Liver (tissue), 8 donors: ENCODE measurements at regions not wholly inside any gene's neighbourhood (a gene's known extent, or its start where the extent isn't known, plus 50 kb on each side); places are given as distances from the start of the nearest gene placed in this dataset.

Experiments used
- DNase-seq: peaks from one replicate; pipeline ENCODE4 v3.0.0-alpha.2; 2017; ENCODE audit warnings: low spot score
- H3K27ac ChIP-seq, 2 donors: one replicate each; pipeline ENCODE4 v1.7.0; 2013; ENCODE audit warnings: inconsistent platforms in 2 of 2, low read length in 2 of 2, control low read depth in 1 of 2, low read depth in 1 of 2, mild to moderate bottlenecking in 1 of 2
- H3K27me3 ChIP-seq, 4 donors: one replicate each; pipeline versions ENCODE4 v1.6.1 to v1.7.0; 2013; ENCODE audit warnings: low read length in 3 of 4, inconsistent platforms in 1 of 4, mild to moderate bottlenecking in 1 of 4, moderate library complexity in 1 of 4; ENCODE audit not compliant: control insufficient read depth in 4 of 4, insufficient read depth in 4 of 4
- H3K36me3 ChIP-seq, 4 donors: one replicate each; pipeline versions ENCODE4 v1.6.1 to v1.7.0; 2013; ENCODE audit warnings: low read length in 3 of 4, mild to moderate bottlenecking in 3 of 4, low read depth in 1 of 4, moderate library complexity in 1 of 4; ENCODE audit not compliant: control insufficient read depth in 4 of 4, insufficient read depth in 3 of 4
- H3K4me1 ChIP-seq, 4 donors: one replicate each; pipeline versions ENCODE4 v1.6.1 to v1.7.0; 2013; ENCODE audit warnings: low read length in 3 of 4, mild to moderate bottlenecking in 3 of 4, moderate library complexity in 1 of 4; ENCODE audit not compliant: control insufficient read depth in 4 of 4, insufficient read depth in 4 of 4
- H3K4me3 ChIP-seq, 3 donors: one replicate each; pipeline versions ENCODE4 v1.6.1 to v1.7.0; 2013; ENCODE audit warnings: low read length in 3 of 3, control low read depth in 1 of 3, low read depth in 1 of 3, mild to moderate bottlenecking in 1 of 3
- H3K9ac ChIP-seq, 2 donors: one replicate each; pipeline ENCODE4 v1.7.0; 2013; ENCODE audit warnings: low read length in 2 of 2, mild to moderate bottlenecking in 2 of 2, moderate library complexity in 2 of 2, control low read depth in 1 of 2, low read depth in 1 of 2
- H3K9me3 ChIP-seq, 4 donors: one replicate each; pipeline versions ENCODE4 v1.6.1 to v1.7.0; 2013; ENCODE audit warnings: low read length in 3 of 4; ENCODE audit not compliant: control insufficient read depth in 4 of 4
- EGR1 ChIP-seq, 2 donors: IDR thresholded peaks; 2 replicates each; pipeline ENCODE4 v1.6.1; 2016 to 2018; ENCODE audit warnings: antibody characterized with exemption in 2 of 2, low read depth in 2 of 2
- FOXA1 ChIP-seq: IDR thresholded peaks from 2 replicates; pipeline ENCODE4 v1.6.1; 2016; ENCODE audit warnings: antibody characterized with exemption
- FOXA2 ChIP-seq: IDR thresholded peaks from 2 replicates; pipeline ENCODE4 v1.6.1; 2016; ENCODE audit warnings: antibody characterized with exemption
- GABPA ChIP-seq, 2 donors: IDR thresholded peaks in 1 of 2; conservative IDR thresholded peaks in 1 of 2; 2 replicates each; pipeline ENCODE4 v1.6.1; 2016; ENCODE audit warnings: antibody characterized with exemption in 2 of 2, mild to moderate bottlenecking in 1 of 2, moderate library complexity in 1 of 2
- HNF4G ChIP-seq: IDR thresholded peaks from 2 replicates; pipeline ENCODE4 v1.6.1; 2016; ENCODE audit warnings: antibody characterized with exemption
- JUND ChIP-seq, 2 donors: IDR thresholded peaks; 2 replicates each; pipeline ENCODE4 v1.6.1; 2016; ENCODE audit warnings: antibody characterized with exemption in 2 of 2
- MAX ChIP-seq: IDR thresholded peaks from 2 replicates; pipeline ENCODE4 v1.6.1; 2016; ENCODE audit warnings: antibody characterized with exemption
- NR2F2 ChIP-seq: IDR thresholded peaks from 2 replicates; pipeline ENCODE4 v1.6.1; 2016; ENCODE audit warnings: antibody characterized with exemption
- RAD21 ChIP-seq, 2 donors: IDR thresholded peaks; 2 replicates each; pipeline ENCODE4 v1.6.1; 2016; ENCODE audit warnings: antibody characterized with exemption in 2 of 2, mild to moderate bottlenecking in 2 of 2
- RXRA ChIP-seq, 2 donors: IDR thresholded peaks; 2 replicates each; pipeline ENCODE4 v1.6.1; 2017 to 2018; ENCODE audit warnings: antibody characterized with exemption in 2 of 2, mild to moderate bottlenecking in 1 of 2
- TAF1 ChIP-seq: conservative IDR thresholded peaks from 2 replicates; pipeline ENCODE4 v1.6.1; 2016; ENCODE audit warnings: antibody characterized with exemption, mild to moderate bottlenecking
- YY1 ChIP-seq: IDR thresholded peaks from 2 replicates; pipeline ENCODE4 v1.6.1; 2016; ENCODE audit warnings: antibody characterized with exemption, mild to moderate bottlenecking
- WGBS: extraction: QIAGEN DNeasy Blood & Tissue Kit; methylation state at CpG from one replicate; pipeline ENCODE4 v1.1.7; 2013; 5-methylcytosine and 5-hydroxymethylcytosine counted together
- TF ChIP-seq, protein P1 (sequence below): fragments of 150-350 bp; IDR thresholded peaks from 2 replicates; pipeline ENCODE4 v1.5.1; 2017; ENCODE audit warnings: improper control_type of control experiment, low read depth, low read length; ENCODE audit not compliant: missing input control
- TF ChIP-seq, protein P2 (sequence below): IDR thresholded peaks from 2 replicates; pipeline ENCODE4 v1.6.1; 2016; ENCODE audit warnings: antibody characterized with exemption
- TF ChIP-seq, protein P3 (sequence below): IDR thresholded peaks from 2 replicates; pipeline ENCODE4 v1.6.1; 2016; ENCODE audit warnings: antibody characterized with exemption
- TF ChIP-seq, protein P4 (sequence below): IDR thresholded peaks from 2 replicates; pipeline ENCODE4 v1.6.1; 2016; ENCODE audit warnings: antibody characterized with exemption, mild to moderate bottlenecking
- donor health status: healthy.
- donor health status: healthy.
- donor health status: healthy.
- donor health status: healthy.
- donor health status: healthy.

DNA sequence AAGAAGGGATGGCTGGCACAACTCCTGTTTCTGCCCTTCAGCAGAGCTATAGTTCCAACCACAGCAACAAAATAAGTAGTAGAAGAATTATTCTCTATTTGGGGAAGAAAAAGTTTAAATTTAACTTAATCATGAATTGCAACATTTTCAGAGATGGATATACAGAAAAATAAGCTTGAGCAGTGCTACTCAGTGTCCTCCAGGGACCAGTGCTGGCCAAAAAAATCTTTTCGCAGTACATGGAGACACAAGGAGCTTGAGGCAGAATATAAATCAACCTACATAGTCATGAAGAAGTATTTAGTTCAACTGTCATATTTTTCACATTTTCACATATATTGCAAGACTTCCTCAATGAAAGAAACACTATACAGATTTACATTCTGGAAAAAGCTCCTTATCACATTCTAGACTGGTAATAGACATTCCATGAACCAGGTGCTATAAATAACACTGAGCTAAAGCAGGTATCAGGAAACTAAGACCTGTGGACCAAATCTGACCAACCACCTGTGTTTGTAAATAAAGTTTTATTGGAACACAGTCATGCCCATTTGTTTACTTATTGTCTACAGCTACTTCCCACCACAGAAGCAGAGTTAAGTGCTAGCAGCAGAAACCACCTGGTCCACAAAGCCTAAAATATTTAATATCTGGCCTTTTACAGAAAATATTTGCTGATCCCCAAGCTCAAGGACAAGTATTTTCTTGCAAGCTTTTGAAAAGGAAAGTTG, 101.9 kb downstream of the RGS21 start:
- no peak overlapping the region for H3K27ac ChIP-seq
- peaks cover 0 to 2% (median 0%) of the 10 kb centered on the region in 4 donors for H3K27me3 ChIP-seq
- no peaks in the 10 kb centered on the region for H3K9me3 ChIP-seq
- no peaks in the 10 kb centered on the region for H3K36me3 ChIP-seq
- 92% methylated on average over 1 of the region's 1 CpG for WGBS
- H3K4me1 ChIP-seq: no peaks in the 10 kb centered on the region
- H3K4me3 ChIP-seq: no peak overlapping the region
- no peak for DNase-seq
- TF ChIP-seq JUND (IDR thresholded peaks at IDR 0.05): no peak
- TF ChIP-seq NR2F2: no peak
- TF ChIP-seq FOXA2: no peak
- no peak for TF ChIP-seq MAX
- TF ChIP-seq, protein P1, sequence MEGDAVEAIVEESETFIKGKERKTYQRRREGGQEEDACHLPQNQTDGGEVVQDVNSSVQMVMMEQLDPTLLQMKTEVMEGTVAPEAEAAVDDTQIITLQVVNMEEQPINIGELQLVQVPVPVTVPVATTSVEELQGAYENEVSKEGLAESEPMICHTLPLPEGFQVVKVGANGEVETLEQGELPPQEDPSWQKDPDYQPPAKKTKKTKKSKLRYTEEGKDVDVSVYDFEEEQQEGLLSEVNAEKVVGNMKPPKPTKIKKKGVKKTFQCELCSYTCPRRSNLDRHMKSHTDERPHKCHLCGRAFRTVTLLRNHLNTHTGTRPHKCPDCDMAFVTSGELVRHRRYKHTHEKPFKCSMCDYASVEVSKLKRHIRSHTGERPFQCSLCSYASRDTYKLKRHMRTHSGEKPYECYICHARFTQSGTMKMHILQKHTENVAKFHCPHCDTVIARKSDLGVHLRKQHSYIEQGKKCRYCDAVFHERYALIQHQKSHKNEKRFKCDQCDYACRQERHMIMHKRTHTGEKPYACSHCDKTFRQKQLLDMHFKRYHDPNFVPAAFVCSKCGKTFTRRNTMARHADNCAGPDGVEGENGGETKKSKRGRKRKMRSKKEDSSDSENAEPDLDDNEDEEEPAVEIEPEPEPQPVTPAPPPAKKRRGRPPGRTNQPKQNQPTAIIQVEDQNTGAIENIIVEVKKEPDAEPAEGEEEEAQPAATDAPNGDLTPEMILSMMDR: no peak
- no peak for TF ChIP-seq HNF4G
- TF ChIP-seq GABPA (IDR thresholded peaks at IDR 0.05 in 1 of 2, conservative IDR thresholded peaks at IDR 0.05 in 1 of 2): no peak
- TF ChIP-seq, protein P2, sequence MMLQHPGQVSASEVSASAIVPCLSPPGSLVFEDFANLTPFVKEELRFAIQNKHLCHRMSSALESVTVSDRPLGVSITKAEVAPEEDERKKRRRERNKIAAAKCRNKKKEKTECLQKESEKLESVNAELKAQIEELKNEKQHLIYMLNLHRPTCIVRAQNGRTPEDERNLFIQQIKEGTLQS: no peak
- H3K9ac ChIP-seq: no peak overlapping the region

GRCh38 chr1:192430644-192431043, 113.9 kb downstream of the RGS21 start:
- H3K9me3 ChIP-seq: peaks cover 0 to 6% (median 2%) of the 10 kb centered on the region in 4 donors
- no peaks in the 10 kb centered on the region for H3K36me3 ChIP-seq
- no peak overlapping the region for H3K27ac ChIP-seq
- WGBS: 48% methylated on average over 3 of the region's 3 CpGs
- TF ChIP-seq YY1 (no peak), MAX (no peak), FOXA1 (no peak), HNF4G (no peak), GABPA (IDR thresholded peaks at IDR 0.05 in 1 of 2, conservative IDR thresholded peaks at IDR 0.05 in 1 of 2) (no peak), JUND (IDR thresholded peaks at IDR 0.05) (no peak), RAD21 (IDR thresholded peaks at IDR 0.05) (no peak), TAF1 (no peak), RXRA (IDR thresholded peaks at IDR 0.05) (no peak), EGR1 (IDR thresholded peaks at IDR 0.05; ENCODE audit: low read depth in 2 of 2) (no peak), NR2F2 (no peak)
- TF ChIP-seq, protein P3, sequence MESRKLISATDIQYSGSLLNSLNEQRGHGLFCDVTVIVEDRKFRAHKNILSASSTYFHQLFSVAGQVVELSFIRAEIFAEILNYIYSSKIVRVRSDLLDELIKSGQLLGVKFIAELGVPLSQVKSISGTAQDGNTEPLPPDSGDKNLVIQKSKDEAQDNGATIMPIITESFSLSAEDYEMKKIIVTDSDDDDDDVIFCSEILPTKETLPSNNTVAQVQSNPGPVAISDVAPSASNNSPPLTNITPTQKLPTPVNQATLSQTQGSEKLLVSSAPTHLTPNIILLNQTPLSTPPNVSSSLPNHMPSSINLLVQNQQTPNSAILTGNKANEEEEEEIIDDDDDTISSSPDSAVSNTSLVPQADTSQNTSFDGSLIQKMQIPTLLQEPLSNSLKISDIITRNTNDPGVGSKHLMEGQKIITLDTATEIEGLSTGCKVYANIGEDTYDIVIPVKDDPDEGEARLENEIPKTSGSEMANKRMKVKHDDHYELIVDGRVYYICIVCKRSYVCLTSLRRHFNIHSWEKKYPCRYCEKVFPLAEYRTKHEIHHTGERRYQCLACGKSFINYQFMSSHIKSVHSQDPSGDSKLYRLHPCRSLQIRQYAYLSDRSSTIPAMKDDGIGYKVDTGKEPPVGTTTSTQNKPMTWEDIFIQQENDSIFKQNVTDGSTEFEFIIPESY: no peak
- TF ChIP-seq, protein P2: no peak
- TF ChIP-seq, protein P1: no peak
- TF ChIP-seq, protein P4, sequence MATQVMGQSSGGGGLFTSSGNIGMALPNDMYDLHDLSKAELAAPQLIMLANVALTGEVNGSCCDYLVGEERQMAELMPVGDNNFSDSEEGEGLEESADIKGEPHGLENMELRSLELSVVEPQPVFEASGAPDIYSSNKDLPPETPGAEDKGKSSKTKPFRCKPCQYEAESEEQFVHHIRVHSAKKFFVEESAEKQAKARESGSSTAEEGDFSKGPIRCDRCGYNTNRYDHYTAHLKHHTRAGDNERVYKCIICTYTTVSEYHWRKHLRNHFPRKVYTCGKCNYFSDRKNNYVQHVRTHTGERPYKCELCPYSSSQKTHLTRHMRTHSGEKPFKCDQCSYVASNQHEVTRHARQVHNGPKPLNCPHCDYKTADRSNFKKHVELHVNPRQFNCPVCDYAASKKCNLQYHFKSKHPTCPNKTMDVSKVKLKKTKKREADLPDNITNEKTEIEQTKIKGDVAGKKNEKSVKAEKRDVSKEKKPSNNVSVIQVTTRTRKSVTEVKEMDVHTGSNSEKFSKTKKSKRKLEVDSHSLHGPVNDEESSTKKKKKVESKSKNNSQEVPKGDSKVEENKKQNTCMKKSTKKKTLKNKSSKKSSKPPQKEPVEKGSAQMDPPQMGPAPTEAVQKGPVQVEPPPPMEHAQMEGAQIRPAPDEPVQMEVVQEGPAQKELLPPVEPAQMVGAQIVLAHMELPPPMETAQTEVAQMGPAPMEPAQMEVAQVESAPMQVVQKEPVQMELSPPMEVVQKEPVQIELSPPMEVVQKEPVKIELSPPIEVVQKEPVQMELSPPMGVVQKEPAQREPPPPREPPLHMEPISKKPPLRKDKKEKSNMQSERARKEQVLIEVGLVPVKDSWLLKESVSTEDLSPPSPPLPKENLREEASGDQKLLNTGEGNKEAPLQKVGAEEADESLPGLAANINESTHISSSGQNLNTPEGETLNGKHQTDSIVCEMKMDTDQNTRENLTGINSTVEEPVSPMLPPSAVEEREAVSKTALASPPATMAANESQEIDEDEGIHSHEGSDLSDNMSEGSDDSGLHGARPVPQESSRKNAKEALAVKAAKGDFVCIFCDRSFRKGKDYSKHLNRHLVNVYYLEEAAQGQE: no peak
- peaks cover 0 to 2% (median 0%) of the 10 kb centered on the region in 4 donors for H3K27me3 ChIP-seq
- no peak overlapping the region for H3K9ac ChIP-seq
- no peak for DNase-seq
- H3K4me3 ChIP-seq: no peak overlapping the region
- H3K4me1 ChIP-seq: no peaks in the 10 kb centered on the region
